SK-N-SH treated with all-trans-retinoic acid at 6 μM for 48 hours (cell line): ENCODE measurements at regions not wholly inside any gene's neighbourhood (a gene's known extent, or its start where the extent isn't known, plus 50 kb on each side); places are given as distances from the start of the nearest gene placed in this dataset.

Source experiments
- ESRRG ChIP-seq: fragments of 250-450 bp; sonication (Bioruptor Pico); IDR thresholded peaks from 2 replicates; pipeline ENCODE4 v1.6.1; 2021; ENCODE audit warnings: mild to moderate bottlenecking
- OSR1 ChIP-seq: fragments of 250-450 bp; sonication (Bioruptor Pico); IDR thresholded peaks from 2 replicates; pipeline ENCODE4 v1.8.0; 2022; ENCODE audit warnings: moderate library complexity, mild to moderate bottlenecking, inconsistent platforms
- PATZ1 ChIP-seq: fragments of 250-450 bp; sonication (Bioruptor Pico); IDR thresholded peaks from 2 replicates; pipeline ENCODE4 v1.8.0; 2020; ENCODE audit warnings: mild to moderate bottlenecking, moderate library complexity, borderline replicate concordance
- TF ChIP-seq, protein P1 (sequence below): fragments of 250-450 bp; sonication (Bioruptor Pico); IDR thresholded peaks from 2 replicates; pipeline ENCODE4 v1.5.1; 2020; ENCODE audit warnings: low read depth, mild to moderate bottlenecking, moderate library complexity

DNA sequence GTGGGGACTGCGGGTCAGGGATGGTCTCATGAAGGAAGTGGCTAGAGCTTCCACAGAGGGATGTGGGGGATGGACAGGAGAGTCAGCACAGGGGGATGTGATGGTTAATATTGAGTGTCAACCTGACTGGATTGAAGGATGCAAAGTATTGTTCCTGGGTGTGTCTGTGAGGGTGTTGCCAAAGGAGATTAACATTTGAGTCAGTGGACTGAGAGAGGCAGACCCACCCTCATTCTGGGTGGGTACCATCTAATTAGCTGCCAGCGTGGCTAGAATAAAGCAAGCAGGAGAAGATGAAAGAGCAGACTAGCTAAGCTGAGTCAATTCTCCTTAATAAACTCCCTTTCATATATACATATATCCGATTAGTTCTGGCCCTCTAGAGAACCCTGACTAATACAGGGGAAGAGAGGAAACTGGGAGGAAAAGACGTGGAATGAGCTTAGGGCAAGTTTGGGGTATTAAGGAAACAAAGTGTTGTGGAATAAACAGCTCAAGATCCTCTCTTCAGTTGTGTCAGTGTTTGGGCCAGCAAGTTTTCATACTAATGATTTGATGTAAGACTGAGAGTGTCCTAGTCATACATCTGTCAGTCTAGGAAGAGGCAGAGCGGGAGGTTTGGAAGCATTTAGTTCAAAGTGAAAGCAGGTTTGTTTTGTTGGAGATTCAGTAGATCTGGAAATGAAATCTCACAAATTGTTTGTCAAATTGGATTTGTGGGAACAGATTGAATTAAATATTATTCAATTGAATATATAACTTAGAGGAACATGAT lies 135.2 kb upstream of the NT5C1B start:
- no peak for TF ChIP-seq ESRRG (CRISPR knock-in tag)
- no peak for TF ChIP-seq OSR1
- TF ChIP-seq, protein P1, sequence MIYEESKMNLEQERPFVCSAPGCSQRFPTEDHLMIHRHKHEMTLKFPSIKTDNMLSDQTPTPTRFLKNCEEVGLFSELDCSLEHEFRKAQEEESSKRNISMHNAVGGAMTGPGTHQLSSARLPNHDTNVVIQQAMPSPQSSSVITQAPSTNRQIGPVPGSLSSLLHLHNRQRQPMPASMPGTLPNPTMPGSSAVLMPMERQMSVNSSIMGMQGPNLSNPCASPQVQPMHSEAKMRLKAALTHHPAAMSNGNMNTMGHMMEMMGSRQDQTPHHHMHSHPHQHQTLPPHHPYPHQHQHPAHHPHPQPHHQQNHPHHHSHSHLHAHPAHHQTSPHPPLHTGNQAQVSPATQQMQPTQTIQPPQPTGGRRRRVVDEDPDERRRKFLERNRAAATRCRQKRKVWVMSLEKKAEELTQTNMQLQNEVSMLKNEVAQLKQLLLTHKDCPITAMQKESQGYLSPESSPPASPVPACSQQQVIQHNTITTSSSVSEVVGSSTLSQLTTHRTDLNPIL (CRISPR knock-in tag): no peak
- TF ChIP-seq PATZ1: no peak
